Endothelial cell of hepatic sinusoid (primary cell): ENCODE measurements at regions not wholly inside any gene's neighbourhood (a gene's known extent, or its start where the extent isn't known, plus 50 kb on each side); places are given as distances from the start of the nearest gene placed in this dataset.

Experiments used
- in situ Hi-C: cut with HindIII; loops from 2 replicates; pipeline ENCODE4 v1.10.0; 2017; ENCODE audit warnings: low sequenced_read_pairs

DNA sequence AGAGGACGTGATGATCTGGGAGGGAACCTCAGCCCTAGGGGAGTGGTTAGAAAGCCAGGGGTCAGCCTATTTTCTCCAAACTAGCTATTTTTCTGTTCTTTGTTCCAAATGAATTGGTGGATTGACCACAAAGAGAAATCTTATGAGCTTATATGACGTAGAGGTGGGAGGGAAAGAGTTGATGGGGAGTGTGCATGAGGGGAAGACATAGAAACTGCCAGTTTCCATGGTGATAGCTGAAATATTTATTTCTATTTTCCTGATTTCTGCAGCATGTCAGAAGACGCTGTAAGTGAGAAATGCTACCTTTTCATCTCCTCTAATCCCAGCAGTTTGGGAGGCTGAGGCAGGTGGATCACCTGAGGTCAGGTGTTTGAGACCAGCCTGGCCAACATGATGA is 51.4 kb upstream of the CISTR start:
- in situ Hi-C loops = no loop called here

DNA sequence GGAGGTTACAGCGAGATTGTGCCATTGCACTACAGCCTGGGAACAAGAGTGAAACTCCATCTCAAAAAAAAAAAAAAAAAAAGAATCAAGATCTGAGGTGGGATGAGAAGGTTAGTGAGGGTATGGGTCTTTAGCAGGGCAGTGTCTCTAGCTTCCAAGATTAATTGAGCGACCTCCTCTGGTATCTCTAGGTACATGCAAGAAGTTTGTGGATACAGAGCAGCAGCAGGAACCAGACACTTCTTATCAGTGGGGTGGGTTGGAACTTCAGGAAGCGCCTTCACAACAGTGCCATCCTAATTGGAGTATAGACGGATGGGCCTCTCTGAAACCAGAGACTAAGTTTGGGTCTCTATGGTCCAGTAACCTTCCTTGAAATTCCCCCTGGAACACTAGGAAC is 51.9 kb upstream of the CISTR start:
- in situ Hi-C loops = no loop called here

DNA sequence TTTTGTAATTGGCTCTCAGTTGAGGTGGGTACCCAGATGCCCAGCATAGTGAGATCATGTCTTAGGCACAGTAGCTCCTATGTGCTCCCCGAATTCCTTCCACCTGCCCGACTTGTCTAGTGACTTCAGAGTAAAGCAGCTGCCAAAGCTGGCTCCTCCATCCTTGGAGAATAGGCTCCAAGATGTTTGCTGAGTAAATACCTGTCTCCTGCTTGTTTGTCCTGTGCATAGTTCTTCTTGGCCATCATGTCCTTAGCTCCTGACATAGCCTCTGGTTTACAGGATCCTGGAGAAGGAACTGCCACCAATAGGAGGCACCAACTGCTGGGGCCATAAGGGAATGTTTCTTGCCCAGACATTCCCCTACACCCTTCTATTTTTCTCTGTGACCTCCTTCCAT is 52.6 kb upstream of the CISTR start:
- in situ Hi-C loops = no loop called here

DNA sequence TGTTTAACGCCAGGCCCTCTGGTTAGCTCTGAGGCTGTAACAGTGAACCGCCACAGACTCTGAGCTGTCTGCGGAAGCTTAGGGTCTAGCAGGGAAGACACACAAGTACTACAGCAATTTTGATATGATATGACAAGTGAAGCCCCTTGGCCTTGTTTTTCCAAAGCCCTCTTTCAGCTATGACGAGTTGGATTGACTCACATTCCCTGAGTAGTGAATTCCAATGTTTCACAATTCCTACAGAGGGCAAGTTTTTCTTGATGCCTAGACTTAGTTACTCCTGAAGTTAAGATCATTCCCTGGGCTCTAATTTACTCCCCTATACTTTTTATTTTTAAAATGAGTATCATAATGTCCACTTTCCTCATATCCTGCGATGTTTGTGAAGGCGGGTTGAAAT is 53.3 kb upstream of the CISTR start:
- in situ Hi-C loops = no loop called here

DNA sequence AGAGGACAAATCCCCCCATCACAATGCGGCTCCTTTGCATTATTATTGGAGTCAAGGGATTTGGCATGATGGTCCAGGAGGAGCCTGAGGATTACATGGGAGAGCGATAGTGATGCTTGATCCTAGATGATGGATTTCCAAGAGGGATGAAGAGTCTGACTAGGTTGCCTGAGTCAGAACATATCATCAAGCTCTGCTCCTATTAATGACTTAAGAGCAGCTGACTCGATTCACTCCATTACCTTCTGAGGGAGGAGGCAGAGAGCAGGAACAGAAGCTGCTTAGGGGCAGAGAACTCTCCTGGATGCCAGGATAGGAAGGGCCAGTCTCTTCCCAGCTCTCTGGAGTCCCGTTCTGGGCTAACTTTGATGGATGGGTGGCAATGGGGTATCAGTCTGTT is 54.0 kb upstream of the CISTR start:
- in situ Hi-C loops = no loop called here

DNA sequence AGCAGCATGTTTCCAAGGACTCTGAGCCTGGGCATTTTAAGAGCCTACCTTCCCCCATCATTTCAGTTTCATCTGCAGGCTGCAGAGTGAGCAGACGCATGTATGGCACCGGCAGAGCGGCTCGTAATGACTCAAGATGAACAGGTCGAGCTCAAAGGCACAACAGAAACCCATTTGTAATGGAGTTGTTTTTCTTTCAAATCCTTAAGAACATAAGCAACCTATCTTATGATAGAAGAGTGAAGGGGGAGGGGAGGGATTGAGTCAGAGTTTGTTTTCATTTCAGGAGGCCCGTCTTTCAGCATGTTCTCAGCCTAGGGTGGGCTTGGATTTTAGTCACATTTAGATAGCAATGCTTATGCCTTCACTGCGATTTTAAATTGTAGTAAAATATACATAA is 54.9 kb upstream of the CISTR start:
- in situ Hi-C loops = no loop called here

DNA sequence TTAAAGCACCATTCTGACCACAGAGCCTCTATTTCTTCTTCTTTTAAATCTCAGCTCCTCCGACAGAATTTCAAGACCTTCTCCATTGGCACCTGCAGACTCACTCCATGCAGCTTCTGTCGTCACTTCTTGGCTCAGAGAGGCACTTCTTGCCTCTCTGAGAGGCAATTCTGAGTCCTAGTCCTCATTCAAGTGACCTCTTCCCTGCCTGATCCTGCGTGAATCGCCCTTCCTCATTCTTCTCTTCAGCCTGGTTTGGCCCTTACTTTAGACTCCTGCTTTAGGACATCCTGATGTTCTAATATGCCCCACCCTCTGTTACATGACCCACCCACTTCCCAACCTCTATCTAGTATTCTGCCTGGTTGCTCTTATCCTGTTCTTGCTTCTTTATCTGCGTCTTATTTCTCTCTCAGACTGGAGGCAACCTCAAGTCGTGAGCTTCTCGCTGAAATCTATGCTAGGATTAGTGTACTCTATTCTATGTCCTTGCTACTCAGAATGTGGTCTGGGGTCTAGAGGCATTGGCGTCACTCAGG is 55.6 kb upstream of the CISTR start:
- in situ Hi-C loops = no loop called here

DNA sequence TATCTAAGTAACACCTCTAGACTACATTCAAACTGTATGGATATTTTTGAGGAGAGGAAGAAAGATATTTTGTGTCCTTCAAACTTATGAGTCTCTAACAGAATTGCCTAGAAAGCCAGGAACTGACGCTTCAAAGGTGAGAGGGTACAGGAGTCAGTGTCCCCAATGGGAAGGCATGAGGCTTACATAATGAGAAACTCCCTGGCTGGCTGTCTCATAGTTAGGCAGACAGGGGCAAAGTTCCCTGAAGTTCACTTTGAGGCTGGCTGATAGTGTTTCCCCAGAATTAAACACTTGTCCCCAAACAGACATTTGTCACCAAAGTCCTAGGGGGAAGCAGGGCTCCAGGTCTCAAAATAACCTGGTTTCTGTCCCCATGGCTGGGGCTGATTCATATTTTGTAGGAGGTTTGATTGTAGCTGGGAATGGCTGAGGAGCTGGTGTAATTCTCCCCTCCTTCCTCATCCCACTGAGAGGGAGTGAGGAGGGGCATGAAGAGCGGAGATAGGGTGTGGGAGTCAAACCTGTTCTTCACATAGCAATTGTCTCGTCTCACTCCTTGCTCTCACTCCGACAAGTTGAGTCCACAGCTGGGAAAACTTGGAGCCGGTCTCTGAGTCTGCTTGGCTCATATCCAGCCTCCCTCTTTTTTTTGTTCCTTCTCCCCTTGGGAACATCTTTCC is 56.4 kb upstream of the CISTR start:
- in situ Hi-C loops = no loop called here

DNA sequence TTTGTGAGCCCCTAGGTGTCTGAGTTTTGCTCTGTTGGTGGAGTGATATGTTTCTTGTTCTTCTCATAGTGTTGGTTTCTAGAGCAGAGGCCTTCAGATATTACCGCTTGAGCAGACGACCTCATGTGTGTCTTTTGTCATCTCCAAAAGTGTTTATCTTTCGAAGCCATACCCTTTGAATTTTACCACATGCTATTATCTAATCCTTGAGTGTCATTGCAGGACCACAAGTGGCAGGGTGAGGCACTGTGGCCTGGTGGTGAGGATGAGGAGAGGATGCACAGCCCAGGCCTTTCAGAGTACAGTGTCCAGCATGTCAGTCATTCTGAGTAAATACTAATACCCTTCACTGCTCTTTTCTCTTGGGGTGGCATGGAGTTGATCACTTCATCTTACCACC is 57.2 kb upstream of the CISTR start:
- in situ Hi-C loops = no loop called here

DNA sequence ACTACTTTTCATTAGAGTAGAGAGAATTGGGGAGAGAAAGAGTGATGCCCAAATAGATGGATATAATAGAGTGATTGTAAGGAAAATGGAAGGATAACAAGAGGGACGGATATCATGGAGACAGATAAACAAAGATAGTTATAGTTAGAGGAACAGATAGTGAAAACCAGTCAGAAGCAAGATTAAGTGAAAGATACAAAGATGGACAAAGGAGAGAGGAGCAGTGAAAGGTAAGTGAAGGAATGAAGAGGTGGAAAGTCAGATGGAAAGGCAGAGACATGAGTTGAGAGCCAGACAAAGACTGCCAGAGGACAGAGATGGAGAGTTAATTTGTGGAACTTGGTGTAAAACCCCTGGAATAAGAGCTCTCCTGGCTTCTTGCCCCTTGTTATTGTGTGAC is 59.2 kb upstream of the CISTR start:
- in situ Hi-C loops = no loop called here

DNA sequence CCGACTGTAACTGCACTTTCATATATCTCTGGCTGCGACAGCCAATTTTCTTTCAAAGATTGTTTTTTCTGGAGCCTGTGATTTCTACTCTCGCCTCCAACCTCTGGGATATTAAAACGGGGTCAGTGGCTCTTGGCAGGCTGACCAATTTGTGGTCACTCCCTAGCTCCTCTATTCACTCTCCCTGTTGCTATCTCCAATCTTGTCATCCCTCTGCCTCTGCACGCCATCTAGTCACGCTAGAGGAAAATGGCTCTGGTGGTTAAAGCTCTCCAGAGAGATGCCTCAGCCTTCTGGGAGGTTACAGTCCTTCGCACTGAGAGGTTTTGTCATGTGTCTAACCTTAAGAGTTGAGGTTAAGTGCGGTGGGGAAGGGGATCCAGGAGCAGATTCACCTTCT is 59.8 kb upstream of the CISTR start:
- in situ Hi-C loops = no loop called here

DNA sequence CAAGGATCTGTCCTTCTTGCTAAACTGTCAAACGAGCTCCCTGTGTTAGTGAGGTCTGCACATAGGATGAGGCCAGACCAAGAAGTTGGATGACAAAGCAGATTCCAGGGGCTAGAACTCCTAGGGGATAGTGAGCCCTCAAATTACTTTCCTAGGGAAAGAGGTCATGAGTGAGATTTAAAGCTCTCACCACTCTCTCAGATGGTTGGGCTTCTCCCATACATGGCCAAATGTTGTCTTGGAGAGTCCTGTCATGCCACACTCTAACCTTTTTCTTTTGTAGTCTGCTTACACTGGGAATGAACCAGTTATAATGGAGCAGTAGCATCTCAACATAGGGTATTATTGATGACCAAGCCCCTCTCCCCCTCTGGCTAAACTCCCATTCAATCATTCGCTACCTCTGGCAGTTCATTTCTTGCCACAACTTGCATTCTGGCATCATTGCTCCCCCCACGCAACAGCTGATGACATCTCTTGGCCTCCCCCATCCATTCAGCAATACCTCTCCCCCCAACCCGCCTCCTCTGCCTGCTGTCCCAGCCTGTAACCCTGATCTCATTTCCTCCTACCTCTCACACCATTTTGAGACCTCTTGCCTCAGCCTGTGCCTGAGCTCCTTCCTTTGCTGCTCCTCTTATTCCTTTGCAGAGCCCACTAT is 64.7 kb upstream of the CISTR start:
- in situ Hi-C loops = no loop called here

DNA sequence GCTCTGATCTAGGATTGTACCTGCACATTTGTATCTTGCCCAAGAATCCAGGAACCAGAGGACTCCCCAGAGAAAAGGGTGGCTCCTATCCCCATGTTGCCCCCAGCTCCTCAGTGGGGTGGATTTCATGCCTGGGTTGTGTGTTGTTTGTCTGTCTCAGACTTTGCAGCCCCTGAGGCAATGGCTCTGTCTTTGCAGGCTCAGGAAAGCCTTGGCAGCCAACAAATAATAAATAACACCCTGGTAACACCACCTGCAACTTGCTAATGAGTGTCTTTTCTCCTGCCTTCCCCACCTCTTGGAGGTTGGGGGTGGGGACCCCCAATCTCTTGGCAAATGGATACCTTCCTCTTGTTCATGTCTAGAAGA is 65.2 kb upstream of the CISTR start:
- in situ Hi-C loops = no loop called here

DNA sequence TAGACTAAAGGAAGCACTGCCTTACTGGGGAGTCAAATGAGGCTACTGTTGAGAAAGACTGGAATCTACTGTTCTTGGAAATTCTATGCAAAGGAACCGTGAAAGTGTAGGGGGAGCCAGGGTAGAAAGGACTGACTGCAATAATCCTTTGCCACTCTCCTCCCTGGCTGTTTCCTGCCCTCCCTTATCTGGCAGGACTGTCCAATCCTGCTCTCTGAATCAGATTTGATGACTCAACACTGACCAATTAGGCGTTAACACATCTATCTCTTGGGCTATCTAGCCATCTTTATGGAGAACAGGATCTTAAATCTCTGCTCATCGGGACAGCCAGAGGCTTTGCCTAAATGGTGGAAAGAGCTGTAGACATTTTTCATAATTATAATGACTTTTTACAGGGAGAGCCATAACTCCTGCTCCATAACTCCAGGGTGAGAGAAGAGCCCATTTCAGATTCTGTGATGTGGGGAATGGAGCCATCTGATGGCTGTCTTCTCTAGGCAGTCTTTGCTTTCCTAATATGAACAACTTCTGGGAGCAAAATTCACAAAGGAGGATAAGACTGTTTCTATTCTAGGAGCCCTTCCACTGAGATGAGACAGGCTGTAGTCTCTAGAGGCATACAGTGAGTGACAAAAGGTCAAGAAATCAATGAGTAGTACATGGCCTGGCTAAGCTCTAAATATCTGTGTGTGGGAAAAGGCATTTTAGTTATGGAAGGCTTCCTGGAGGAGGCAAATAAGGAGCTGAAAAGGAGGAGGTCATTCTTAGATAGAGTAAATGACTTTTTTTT is 68.9 kb upstream of the CISTR start:
- in situ Hi-C loops = no loop called here

DNA sequence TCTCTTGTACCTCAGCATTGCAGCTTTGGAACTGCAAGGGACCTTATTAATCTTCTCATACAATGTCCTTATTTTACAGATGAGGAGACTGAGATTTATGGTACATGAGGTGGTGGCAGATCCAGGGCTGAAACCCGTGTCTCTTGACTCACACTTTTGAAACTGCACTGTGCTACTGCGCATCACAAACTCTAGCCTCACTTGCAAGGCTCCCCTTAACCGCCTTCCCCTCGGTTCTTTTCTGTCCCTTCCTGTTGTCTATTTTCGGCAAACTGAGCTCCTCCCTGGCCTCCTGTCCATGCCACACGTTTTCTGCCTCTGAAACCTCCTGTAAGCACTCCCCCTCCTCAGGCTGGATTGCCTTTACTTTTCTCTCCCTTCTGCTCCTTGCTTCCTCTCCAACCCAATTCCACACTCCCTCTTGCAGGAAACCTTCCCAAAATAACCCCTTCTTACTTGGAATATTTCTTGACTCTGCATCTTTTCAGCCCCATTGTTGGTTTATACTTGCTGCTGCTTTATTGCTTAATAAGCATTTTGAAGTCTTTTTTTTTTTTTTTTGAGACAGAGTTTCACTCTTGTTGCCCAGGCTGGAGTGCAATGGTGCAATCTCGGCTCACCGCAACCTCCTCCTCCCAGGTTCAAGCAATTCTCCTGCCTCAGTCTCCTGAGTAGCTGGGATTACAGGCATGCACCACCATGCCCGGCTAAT is 72.4 kb upstream of the CISTR start:
- in situ Hi-C loops = no loop called here

DNA sequence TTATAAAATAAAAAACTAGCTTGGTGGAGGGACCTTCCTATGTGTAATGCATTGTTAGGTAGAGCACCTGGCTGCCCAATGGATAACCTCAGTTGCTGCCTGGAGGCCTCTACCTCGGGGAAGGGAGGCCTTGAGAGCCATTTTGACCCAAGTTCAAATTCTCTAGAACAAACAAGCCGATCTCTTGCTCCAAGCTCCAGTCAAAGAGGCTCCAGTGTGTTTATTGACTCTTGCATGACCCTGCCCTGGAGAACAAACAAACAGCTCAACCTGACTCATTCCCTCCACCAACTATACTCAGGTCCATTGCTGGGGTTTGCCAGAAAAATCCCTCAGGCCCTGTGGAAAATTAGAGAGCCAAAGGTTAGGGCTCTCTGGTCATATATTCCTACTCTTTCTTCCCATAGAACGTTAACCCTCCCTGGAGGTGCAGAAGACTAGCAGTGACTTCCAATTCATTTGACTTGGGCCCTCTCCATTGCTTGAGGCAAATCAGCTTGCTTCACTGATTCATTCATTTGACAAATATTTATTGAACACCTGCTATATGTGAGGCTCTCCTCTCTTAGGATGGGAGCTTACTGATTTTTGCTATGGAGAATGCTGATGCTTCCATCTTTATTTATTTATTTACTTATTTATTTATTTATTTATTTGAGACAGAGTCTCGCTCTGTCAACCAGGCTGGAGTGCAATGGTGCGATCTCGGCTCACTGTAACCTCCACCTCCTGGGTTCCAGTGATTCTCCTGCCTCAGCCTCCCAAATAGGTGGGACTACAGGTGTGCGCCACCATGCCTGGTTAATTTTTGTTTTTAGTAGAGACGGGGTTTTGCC is 73.7 kb upstream of the CISTR start:
- in situ Hi-C loops = loop anchor here (5.0 kb wide), 2 partner anchors 42 to 82 kb away; no protein-coding TSS in a partner anchor

DNA sequence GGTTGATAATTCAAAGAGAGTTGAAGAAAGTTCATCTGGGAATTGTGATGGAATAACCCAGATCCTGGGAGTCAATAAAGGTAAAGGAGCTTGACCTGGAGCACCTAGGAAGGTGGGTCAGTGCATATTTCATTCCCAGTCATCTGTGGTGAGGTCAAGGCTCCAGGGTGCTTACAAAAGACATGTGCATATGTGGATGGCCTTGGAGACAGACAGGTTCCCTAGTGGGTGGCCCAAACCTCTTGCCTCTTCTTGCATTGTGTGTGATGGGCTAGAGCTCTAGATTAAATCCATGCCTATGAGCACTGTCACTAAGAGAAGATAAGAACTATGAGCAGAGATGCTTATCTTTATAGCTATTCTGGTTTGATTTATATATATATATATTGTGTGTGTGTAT is 75.5 kb upstream of the CISTR start:
- in situ Hi-C loops = loop anchor here (5.0 kb wide), 2 partner anchors 40 to 80 kb away; no protein-coding TSS in a partner anchor

DNA sequence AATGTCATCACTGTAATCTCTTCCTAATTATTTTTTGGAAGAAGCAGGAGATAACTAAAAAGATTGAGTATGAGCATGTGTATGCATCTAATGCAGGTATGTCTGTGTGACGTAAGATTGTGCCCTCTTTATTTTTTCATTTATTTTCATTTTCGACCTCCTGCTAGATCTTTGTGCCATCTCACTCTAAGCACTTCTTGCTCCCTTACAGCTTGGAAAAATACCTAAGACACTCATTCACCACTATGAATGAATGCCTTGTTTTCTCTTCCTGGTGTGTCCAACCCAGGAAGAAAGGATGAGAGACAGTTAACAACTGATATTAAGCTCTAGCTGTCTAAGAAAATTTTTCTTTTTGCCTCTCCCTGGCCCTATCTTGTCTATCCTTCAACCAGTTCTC is 76.8 kb upstream of the CISTR start:
- in situ Hi-C loops = loop anchor here (5.0 kb wide), 2 partner anchors 39 to 79 kb away; no protein-coding TSS in a partner anchor

DNA sequence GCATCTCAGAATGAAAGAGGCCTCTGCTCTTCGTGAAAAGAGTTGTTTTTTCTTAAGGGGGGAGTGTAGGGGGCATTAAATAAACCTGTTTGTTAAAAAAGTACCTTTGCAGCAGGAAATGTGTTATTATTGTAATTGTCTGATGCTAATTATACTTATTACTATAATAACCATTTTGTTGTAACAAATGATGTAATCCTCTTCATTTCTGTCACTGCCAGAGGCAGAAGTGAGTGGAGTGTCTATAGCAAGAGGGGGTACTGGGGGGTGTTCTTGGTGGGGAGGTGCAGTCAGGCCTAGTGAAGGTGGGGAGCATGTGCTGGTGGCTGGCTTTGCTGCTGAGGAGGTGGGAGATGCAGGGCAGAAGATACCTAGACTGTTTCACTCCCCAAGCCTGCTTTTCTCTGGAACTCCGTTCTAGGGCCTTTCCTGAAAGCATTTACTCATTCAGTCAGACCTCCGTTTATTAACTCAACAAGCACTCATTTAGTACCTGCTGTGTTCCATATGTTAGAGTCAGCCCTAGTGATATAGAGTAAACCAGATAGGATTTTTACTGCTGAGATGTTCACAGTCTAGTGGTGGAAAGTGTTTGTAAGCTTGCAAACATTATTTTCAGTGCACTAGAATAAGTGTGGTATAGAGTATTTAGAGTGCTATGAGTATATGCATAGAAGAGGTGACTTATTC is 77.5 kb upstream of the CISTR start:
- in situ Hi-C loops = loop anchor here (5.0 kb wide), 2 partner anchors 38 to 78 kb away; no protein-coding TSS in a partner anchor

DNA sequence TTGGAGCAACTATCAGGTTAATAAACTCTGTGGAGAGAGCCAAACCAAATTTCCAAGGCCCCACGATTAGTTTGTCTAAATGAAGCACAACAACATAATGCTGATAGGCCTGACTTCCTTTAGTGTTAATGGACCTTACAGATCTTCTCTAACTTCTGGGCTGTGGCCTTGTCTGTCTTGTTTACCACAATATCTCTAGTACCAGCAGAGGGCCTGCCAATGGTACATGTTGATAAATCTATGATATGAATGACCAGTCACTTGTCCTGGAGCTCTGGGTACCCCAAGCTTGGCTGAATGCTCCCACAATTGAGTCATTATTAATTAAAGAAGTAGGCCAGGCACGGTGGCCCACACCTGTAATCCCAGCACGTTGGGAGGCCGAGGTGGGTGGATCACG is 78.9 kb upstream of the CISTR start:
- in situ Hi-C loops = no loop called here
